Neutrophil (primary cell): ENCODE measurements at regions not wholly inside any gene's neighbourhood (a gene's known extent, or its start where the extent isn't known, plus 50 kb on each side); places are given as distances from the start of the nearest gene placed in this dataset.

Experiments used
- H3K27ac ChIP-seq: fragments of 200-600 bp; sonication (generic); 2 replicates; pipeline ENCODE4 v1.5.1; 2016; ENCODE audit warnings: mild to moderate bottlenecking, moderate library complexity
- H3K27me3 ChIP-seq: fragments of 200-600 bp; sonication (generic); 2 replicates; pipeline ENCODE4 v1.6.0; 2016; ENCODE audit warnings: mild to moderate bottlenecking
- H3K36me3 ChIP-seq: fragments of 200-600 bp; sonication (generic); 2 replicates; pipeline ENCODE4 v1.5.1; 2017
- H3K4me1 ChIP-seq, 2 experiments: fragments of 200-600 bp in 1 of 2; sonication (generic) in 1 of 2; 1 replicate in 1 of 2; 2 replicates in 1 of 2; pipeline versions ENCODE4 v1.5.1 to v1.6.1; 2013 to 2016; ENCODE audit warnings: low read depth in 1 of 2, low read length in 1 of 2, mild to moderate bottlenecking in 1 of 2, moderate library complexity in 1 of 2; ENCODE audit not compliant: control insufficient read depth in 1 of 2, insufficient read depth in 1 of 2
- H3K4me3 ChIP-seq, 2 experiments: fragments of 200-600 bp in 1 of 2; sonication (generic) in 1 of 2; 1 replicate in 1 of 2; 2 replicates in 1 of 2; pipeline ENCODE4 v1.5.1; 2013 to 2016; ENCODE audit warnings: low read depth in 1 of 2, low read length in 1 of 2, mild to moderate bottlenecking in 1 of 2, moderate library complexity in 1 of 2
- H3K9me3 ChIP-seq: fragments of 200-600 bp; sonication (generic); 2 replicates; pipeline ENCODE4 v1.5.1; 2016
- CTCF ChIP-seq: fragments of 200-600 bp; sonication (generic); IDR thresholded peaks from 2 replicates; pipeline ENCODE4 v1.5.1; 2016; ENCODE audit warnings: antibody characterized with exemption

DNA sequence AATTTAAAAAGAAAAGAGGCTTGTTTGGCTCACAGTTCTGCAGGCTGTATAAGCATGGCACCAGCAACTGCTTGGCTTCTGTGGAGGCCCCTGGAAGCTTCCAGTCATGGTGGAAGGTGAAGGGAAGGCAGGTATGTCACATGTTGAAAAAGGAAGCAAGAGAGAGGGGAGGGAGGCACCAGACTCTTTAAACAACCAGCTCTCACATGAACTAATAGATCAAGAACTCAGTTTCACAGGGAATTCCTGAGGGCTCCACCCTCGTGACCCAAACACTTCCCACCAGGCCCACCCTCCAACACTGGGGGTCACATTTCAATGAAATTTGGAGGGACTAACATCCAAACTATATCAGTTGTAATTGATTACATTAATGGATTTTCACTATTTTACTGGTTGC lies 127.9 kb upstream of the MLIP start:
- H3K9me3 ChIP-seq, result no peaks in the 10 kb centered on the region
- H3K36me3 ChIP-seq, result no peaks in the 10 kb centered on the region
- H3K4me1 ChIP-seq, result no peaks in the 10 kb centered on the region
- no peak for TF ChIP-seq CTCF
- no peak overlapping the region for H3K27ac ChIP-seq
- H3K27me3 ChIP-seq, result peaks cover 4% of the 10 kb centered on the region
- no peak overlapping the region for H3K4me3 ChIP-seq

- Histone ChIP-seq H3K27ac (no peak overlapping the region), H3K9me3 (no peaks in the 10 kb centered on the region), H3K36me3 (no peaks in the 10 kb centered on the region), H3K4me1 (no peaks in the 10 kb centered on the region), H3K27me3 (peaks cover 4% of the 10 kb centered on the region), H3K4me3 (no peak overlapping the region)
- TF ChIP-seq CTCF, result no peak
Observed at GRCh38 chr6:53984163-53984562, 127.1 kb upstream of the MLIP start.

GRCh38 chr6:53984581-53984980 lies 126.7 kb upstream of the MLIP start:
- H3K4me1 ChIP-seq, result no peaks in the 10 kb centered on the region
- H3K36me3 ChIP-seq, result no peaks in the 10 kb centered on the region
- H3K27me3 ChIP-seq, result peaks cover 4% of the 10 kb centered on the region
- no peak for TF ChIP-seq CTCF
- H3K27ac ChIP-seq, result no peak overlapping the region
- no peak overlapping the region for H3K4me3 ChIP-seq
- H3K9me3 ChIP-seq, result no peaks in the 10 kb centered on the region

DNA sequence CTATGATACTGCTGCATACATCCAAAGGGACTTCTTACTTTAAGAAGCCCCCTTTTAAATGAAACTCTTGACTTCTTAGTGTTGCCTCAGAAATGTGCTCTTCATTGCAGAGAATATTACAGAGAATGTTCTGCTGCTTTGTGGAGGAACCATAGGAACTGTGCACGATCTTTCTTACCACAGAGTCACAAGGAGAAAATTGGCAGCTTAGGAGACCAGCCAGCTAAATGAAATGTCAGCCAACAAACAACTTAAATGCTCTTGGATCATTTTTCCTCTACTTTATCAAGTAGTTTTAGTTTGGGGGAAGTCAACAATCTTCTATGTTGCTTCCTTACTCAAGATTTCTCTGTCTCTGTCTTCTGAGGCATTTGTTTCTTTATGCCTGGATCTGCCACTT lies 125.9 kb upstream of the MLIP start:
- Histone ChIP-seq H3K27ac (no peak overlapping the region), H3K4me1 (no peaks in the 10 kb centered on the region), H3K4me3 (no peak overlapping the region), H3K36me3 (no peaks in the 10 kb centered on the region), H3K9me3 (no peaks in the 10 kb centered on the region), H3K27me3 (peaks cover 4% of the 10 kb centered on the region)
- no peak for TF ChIP-seq CTCF

GRCh38 chr6:53986165-53986720 lies 125.0 kb upstream of the MLIP start:
- H3K36me3 ChIP-seq, result no peaks in the 10 kb centered on the region
- H3K27me3 ChIP-seq, result peaks cover 4% of the 10 kb centered on the region

More at GRCh38 chr6:53986165-53986720, 125.0 kb upstream of the MLIP start:
- TF ChIP-seq CTCF, result no peak
- Histone ChIP-seq H3K9me3 (no peaks in the 10 kb centered on the region), H3K4me3 (no peak overlapping the region), H3K4me1 (no peaks in the 10 kb centered on the region), H3K27ac (no peak overlapping the region)
